Left lung (tissue), 4 donors: ENCODE measurements at regions not wholly inside any gene's neighbourhood (a gene's known extent, or its start where the extent isn't known, plus 50 kb on each side); places are given as distances from the start of the nearest gene placed in this dataset.
A peak's percentile ranks its signal among the peaks of the same experiment; 100 is the strongest.

ENCODE experiments used
- ATAC-seq: fragments of 200-7000 bp; cut with Tn5 transposase; one replicate; pipeline ENCODE4 v1.9.1; 2020; ENCODE audit warnings: moderate library complexity
- DNase-seq, 4 donors: peaks; one replicate each; pipeline ENCODE4 v3.0.0-alpha.2; 2013 to 2020
- H3K27ac ChIP-seq, 2 donors: fragments of 200-600 bp; sonication (generic) in 1 of 2; one replicate each; pipeline versions ENCODE4 v1.5.0 to v1.8.0; 2020 to 2021
- H3K27me3 ChIP-seq, 2 donors: fragments of 200-600 bp; sonication (generic) in 1 of 2; one replicate each; pipeline versions ENCODE4 v1.5.0 to v1.8.0; 2020 to 2021
- H3K36me3 ChIP-seq, 2 donors: fragments of 200-600 bp; sonication (generic) in 1 of 2; one replicate each; pipeline versions ENCODE4 v1.5.0 to v1.8.0; 2020 to 2021
- H3K4me1 ChIP-seq, 2 donors: fragments of 200-600 bp; one replicate each; pipeline ENCODE4 v1.8.0; 2021
- H3K4me3 ChIP-seq, 2 donors: fragments of 200-600 bp; sonication (generic) in 1 of 2; one replicate each; pipeline versions ENCODE4 v1.5.0 to v1.8.0; 2020 to 2021; ENCODE audit warnings: mild to moderate bottlenecking in 1 of 2
- H3K9me3 ChIP-seq, 2 donors: fragments of 200-600 bp; sonication (generic) in 1 of 2; one replicate each; pipeline versions ENCODE4 v1.5.0 to v1.8.0; 2020 to 2021
- CTCF ChIP-seq, 2 donors: fragments of 200-600 bp; sonication (generic) in 1 of 2; IDR thresholded peaks; one replicate each; pipeline versions ENCODE4 v1.5.0 to v1.8.0; 2021; ENCODE audit warnings: antibody characterized with exemption in 2 of 2
- intact Hi-C, 2 donors: fragments of 100-400 bp; cut with DNase I; formaldehyde crosslinking; loops; one replicate each; pipeline versions ENCODE4 v1.11.2 to v1.14.2; 2022
- donor health status: DM: no; HTN: yes; CAD: no.
- donor health status: DM: no; HTN: no; CAD: no.

- DNase-seq = no peak
Observed at GRCh38 chr10:124315591-124316270, 103.0 kb downstream of the OAT start.

GRCh38 chr10:124313374-124313773 lies 105.3 kb downstream of the OAT start:
- Histone ChIP-seq H3K4me3 (no peak overlapping the region), H3K4me1 (no peaks in the 10 kb centered on the region), H3K9me3 (no peaks in the 10 kb centered on the region), H3K36me3 (no peaks in the 10 kb centered on the region), H3K27ac (no peak overlapping the region), H3K27me3 (no peaks in the 10 kb centered on the region)
- no peak for ATAC-seq
- no peak for TF ChIP-seq CTCF (IDR thresholded peaks at IDR 0.05)
- no peak for DNase-seq
- intact Hi-C loops = no loop called here

More at GRCh38 chr10:124315591-124316270, 103.0 kb downstream of the OAT start:
- Histone ChIP-seq H3K36me3 (no peaks in the 10 kb centered on the region), H3K4me1 (no peaks in the 10 kb centered on the region), H3K4me3 (no peak overlapping the region), H3K9me3 (no peaks in the 10 kb centered on the region), H3K27me3 (no peaks in the 10 kb centered on the region), H3K27ac (no peak overlapping the region)
- no peak for ATAC-seq
- TF ChIP-seq CTCF (IDR thresholded peaks at IDR 0.05) = no peak
- intact Hi-C loops = no loop called here

- no peak overlapping the region for H3K27ac ChIP-seq
- H3K4me3 ChIP-seq = no peak overlapping the region
- H3K9me3 ChIP-seq = no peaks in the 10 kb centered on the region
- no peaks in the 10 kb centered on the region for H3K27me3 ChIP-seq
- TF ChIP-seq CTCF (IDR thresholded peaks at IDR 0.05) = no peak
- no peak for ATAC-seq
- H3K4me1 ChIP-seq = peaks cover 0 to 21% of the 10 kb centered on the region in 2 donors
- peak in 1 of 4 donors; percentile 14 for DNase-seq
- intact Hi-C loops = no loop called here
- H3K36me3 ChIP-seq = no peaks in the 10 kb centered on the region
Observed at GRCh38 chr10:124308811-124309210, 109.9 kb downstream of the OAT start.

- peak in 1 of 4 donors; percentile 29 for DNase-seq
- TF ChIP-seq CTCF (IDR thresholded peaks at IDR 0.05) = no peak
- H3K36me3 ChIP-seq = no peaks in the 10 kb centered on the region
- no peak for ATAC-seq
- intact Hi-C loops = no loop called here
- H3K27ac ChIP-seq = no peak overlapping the region
- H3K4me1 ChIP-seq = peaks cover 0 to 21% of the 10 kb centered on the region in 2 donors
- H3K27me3 ChIP-seq = no peaks in the 10 kb centered on the region
- no peak overlapping the region for H3K4me3 ChIP-seq
- no peaks in the 10 kb centered on the region for H3K9me3 ChIP-seq
Observed at GRCh38 chr10:124308056-124308645, 110.6 kb downstream of the OAT start.

- no peak for TF ChIP-seq CTCF (IDR thresholded peaks at IDR 0.05)
- ATAC-seq = no peak
- DNase-seq = peak in 1 of 4 donors; percentile 16
- H3K27ac ChIP-seq = peak overlapping the region in 1 of 2 donors; percentile 66
- H3K4me1 ChIP-seq = peaks cover 0 to 21% of the 10 kb centered on the region in 2 donors
- H3K36me3 ChIP-seq = no peaks in the 10 kb centered on the region
- no peaks in the 10 kb centered on the region for H3K9me3 ChIP-seq
- H3K27me3 ChIP-seq = no peaks in the 10 kb centered on the region
- no peak overlapping the region for H3K4me3 ChIP-seq
- intact Hi-C loops = no loop called here
Observed at GRCh38 chr10:124307591-124307990, 111.1 kb downstream of the OAT start.
